OCI-LY1 (cell line): ENCODE measurements at regions not wholly inside any gene's neighbourhood (a gene's known extent, or its start where the extent isn't known, plus 50 kb on each side); places are given as distances from the start of the nearest gene placed in this dataset.

ENCODE experiments used
- H2AFZ ChIP-seq: fragments of 200-600 bp; sonication (generic), shearing (Covaris generic); 2 replicates; pipeline ENCODE4 v1.6.0; 2014; ENCODE audit warnings: antibody characterized with exemption, mild to moderate bottlenecking, low read length
- H3F3A ChIP-seq: fragments of 200-600 bp; sonication (generic), shearing (Covaris generic); 2 replicates; pipeline ENCODE4 v1.6.0; 2014; ENCODE audit warnings: mild to moderate bottlenecking, antibody characterized with exemption, low read length, moderate library complexity; ENCODE audit not compliant: insufficient read depth
- H3K27ac ChIP-seq: fragments of 200-600 bp; sonication (generic); 2 replicates; pipeline ENCODE4 v1.5.1; 2014; ENCODE audit warnings: low read length, mixed run types, mild to moderate bottlenecking, low read depth; ENCODE audit not compliant: poor library complexity, severe bottlenecking
- H3K27me3 ChIP-seq: fragments of 200-600 bp; sonication (generic); 2 replicates; pipeline ENCODE4 v1.6.0; 2014; ENCODE audit warnings: antibody characterized with exemption, mild to moderate bottlenecking, low read length, moderate library complexity; ENCODE audit not compliant: insufficient read depth
- H3K36me3 ChIP-seq: fragments of 200-600 bp; sonication (generic); 2 replicates; pipeline ENCODE4 v1.6.1; 2014; ENCODE audit warnings: mild to moderate bottlenecking, antibody characterized with exemption, low read length, moderate library complexity, mixed read lengths; ENCODE audit not compliant: insufficient read depth
- H3K4me1 ChIP-seq: fragments of 200-600 bp; sonication (generic); 2 replicates; pipeline ENCODE4 v1.5.1; 2014; ENCODE audit warnings: mild to moderate bottlenecking, low read length, moderate library complexity; ENCODE audit not compliant: insufficient read depth, severe bottlenecking
- H3K4me2 ChIP-seq: fragments of 200-600 bp; sonication (generic), shearing (Covaris generic); 2 replicates; pipeline ENCODE4 v1.6.1; 2014; ENCODE audit warnings: low read length
- H3K4me3 ChIP-seq: fragments of 200-600 bp; sonication (generic); 2 replicates; pipeline ENCODE4 v1.5.1; 2014; ENCODE audit warnings: low read length, low read depth, mild to moderate bottlenecking, mixed read lengths; ENCODE audit not compliant: poor library complexity, severe bottlenecking
- H3K79me2 ChIP-seq: fragments of 200-600 bp; shearing (Covaris generic); 2 replicates; pipeline ENCODE4 v1.6.1; 2016; ENCODE audit warnings: mixed run types, low read length, mixed read lengths; ENCODE audit not compliant: insufficient read depth
- H3K9ac ChIP-seq: fragments of 200-600 bp; sonication (generic), shearing (Covaris generic); 2 replicates; pipeline ENCODE4 v1.6.1; 2014; ENCODE audit warnings: mild to moderate bottlenecking, low read length, mixed read lengths
- H3K9me2 ChIP-seq: fragments of 200-600 bp; sonication (generic), shearing (Covaris generic); 2 replicates; pipeline ENCODE4 v1.6.1; 2014; ENCODE audit warnings: low read depth, mild to moderate bottlenecking, low read length, mixed read lengths
- H3K9me3 ChIP-seq: fragments of 200-600 bp; shearing (Covaris generic); 2 replicates; pipeline ENCODE4 v1.6.1; 2014; ENCODE audit warnings: low read length, mixed read lengths
- H4K20me1 ChIP-seq: fragments of 200-600 bp; sonication (generic), shearing (Covaris generic); 2 replicates; pipeline ENCODE4 v1.6.0; 2016; ENCODE audit warnings: mild to moderate bottlenecking, low read length; ENCODE audit not compliant: insufficient read depth
- CTCF ChIP-seq: fragments of 200-600 bp; sonication (generic), shearing (Covaris generic); IDR thresholded peaks from 2 replicates; pipeline ENCODE4 v1.5.1; 2017; ENCODE audit warnings: mild to moderate bottlenecking, antibody characterized with exemption, low read length, moderate library complexity, mixed read lengths
- EZH2 ChIP-seq: fragments of 200-600 bp; sonication (generic), shearing (Covaris generic); IDR thresholded peaks from 2 replicates; pipeline ENCODE4 v1.8.0; 2017; ENCODE audit warnings: borderline replicate concordance, mixed run types, mild to moderate bottlenecking, antibody characterized with exemption, low read length, moderate library complexity, mixed read lengths

- Histone ChIP-seq H3K4me2 (no peak overlapping the region), H3K4me3 (no peak overlapping the region), H3K36me3 (no peaks in the 10 kb centered on the region), H3K9me2 (no peaks in the 10 kb centered on the region), H3F3A (no peaks in the 10 kb centered on the region), H3K4me1 (no peaks in the 10 kb centered on the region), H2AFZ (no peak overlapping the region), H3K27ac (no peak overlapping the region), H3K9ac (no peak overlapping the region), H4K20me1 (no peaks in the 10 kb centered on the region), H3K9me3 (no peaks in the 10 kb centered on the region), H3K27me3 (no peaks in the 10 kb centered on the region), H3K79me2 (no peaks in the 10 kb centered on the region)
- TF ChIP-seq EZH2 (no peak), CTCF (no peak)
Observed at GRCh38 chr12:118827047-118827446, 154.3 kb upstream of the SRRM4 start.

- Histone ChIP-seq H3K4me3 (no peak overlapping the region), H3K79me2 (no peaks in the 10 kb centered on the region), H3K9me2 (no peaks in the 10 kb centered on the region), H4K20me1 (no peaks in the 10 kb centered on the region), H3K27ac (no peak overlapping the region), H3K36me3 (no peaks in the 10 kb centered on the region), H3K9ac (no peak overlapping the region), H2AFZ (no peak overlapping the region), H3K4me1 (no peaks in the 10 kb centered on the region), H3F3A (no peaks in the 10 kb centered on the region), H3K27me3 (no peaks in the 10 kb centered on the region), H3K9me3 (no peaks in the 10 kb centered on the region), H3K4me2 (no peak overlapping the region)
- TF ChIP-seq EZH2 (no peak), CTCF (no peak)
Observed at GRCh38 chr12:118827606-118828005, 153.7 kb upstream of the SRRM4 start.

- Histone ChIP-seq H2AFZ (no peak overlapping the region), H3K4me3 (no peak overlapping the region), H3K27ac (no peak overlapping the region), H4K20me1 (no peaks in the 10 kb centered on the region), H3K27me3 (no peaks in the 10 kb centered on the region), H3K4me2 (no peak overlapping the region), H3K9ac (no peak overlapping the region), H3K9me2 (no peaks in the 10 kb centered on the region), H3K36me3 (no peaks in the 10 kb centered on the region), H3K79me2 (no peaks in the 10 kb centered on the region), H3F3A (no peaks in the 10 kb centered on the region), H3K4me1 (no peaks in the 10 kb centered on the region), H3K9me3 (no peaks in the 10 kb centered on the region)
- TF ChIP-seq CTCF, result no peak
- TF ChIP-seq EZH2, result no peak
Observed at GRCh38 chr12:118830296-118830695, 151.0 kb upstream of the SRRM4 start.
